Stomach (tissue), 8 donors: ENCODE measurements at regions not wholly inside any gene's neighbourhood (a gene's known extent, or its start where the extent isn't known, plus 50 kb on each side); places are given as distances from the start of the nearest gene placed in this dataset.

Experiments
- DNase-seq, 2 donors: peaks; one replicate each; pipeline versions ENCODE4 v3.0.0 to v3.0.0-alpha.2; 2013 to 2019
- H3K27ac ChIP-seq, 5 donors: fragments of 200-600 bp in 4 of 5; sonication (generic) in 4 of 5; one replicate each; pipeline ENCODE4 v1.5.1; 2013 to 2019; ENCODE audit warnings: mild to moderate bottlenecking in 1 of 5, moderate library complexity in 1 of 5
- H3K27me3 ChIP-seq, 3 donors: fragments of 200-600 bp; sonication (generic); one replicate each; pipeline ENCODE4 v1.5.1; 2017 to 2019; ENCODE audit warnings: mixed run types in 1 of 3
- H3K36me3 ChIP-seq, 4 donors: fragments of 200-600 bp; sonication (generic); 1 replicate in 3 of 4; 2 replicates in 1 of 4; pipeline ENCODE4 v1.5.1; 2016 to 2019
- H3K4me1 ChIP-seq, 4 donors: fragments of 200-600 bp; sonication (generic); one replicate each; pipeline ENCODE4 v1.5.1; 2016 to 2019
- H3K4me3 ChIP-seq, 4 donors: fragments of 200-600 bp; sonication (generic) in 3 of 4; one replicate each; pipeline ENCODE4 v1.5.1; 2016 to 2019; ENCODE audit warnings: mild to moderate bottlenecking in 1 of 4
- H3K9me3 ChIP-seq, 4 donors: fragments of 200-600 bp; sonication (generic); one replicate each; pipeline ENCODE4 v1.5.1; 2016 to 2019
- CTCF ChIP-seq, 7 experiments: fragments of 450-650 bp in 4 of 7; fragments of 200-600 bp in 3 of 7; sonication (generic) in 3 of 7; IDR thresholded peaks; one replicate each; pipeline ENCODE4 v1.5.1; 2016 to 2019; ENCODE audit warnings: antibody characterized with exemption in 7 of 7, control low read depth in 2 of 7, mild to moderate bottlenecking in 1 of 7
- EP300 ChIP-seq: sonication (generic); formaldehyde crosslinking; IDR thresholded peaks from one replicate; pipeline ENCODE4 v1.6.1; 2017; ENCODE audit warnings: antibody characterized with exemption
- POLR2A ChIP-seq, 4 donors: fragments of 450-650 bp; IDR thresholded peaks; one replicate each; pipeline ENCODE4 v1.6.1; 2016; ENCODE audit warnings: antibody characterized with exemption in 4 of 4, control low read depth in 2 of 4, mild to moderate bottlenecking in 1 of 4, moderate library complexity in 1 of 4
- POLR2AphosphoS5 ChIP-seq, 3 donors: sonication (generic); formaldehyde crosslinking; IDR thresholded peaks; one replicate each; pipeline ENCODE4 v1.6.1; 2016; ENCODE audit warnings: antibody characterized with exemption in 3 of 3
- WGBS, 5 donors: extraction: QIAGEN DNeasy Blood & Tissue Kit in 3 of 5; methylation state at CpG; one replicate each; pipeline versions ENCODE4 v1.1.5 to v1.1.7; 2013 to 2018; 5-methylcytosine and 5-hydroxymethylcytosine counted together
- intact Hi-C: fragments of 100-400 bp; cut with DNase I; formaldehyde crosslinking; loops from one replicate; pipeline ENCODE4 v1.15.1; 2023; ENCODE audit warnings: low total_unique reads
- donor health status: healthy with polysubstance abuse.
- donor health status: Bipolar disorder and iron deficiency.
- donor health status: healthy.

DNA sequence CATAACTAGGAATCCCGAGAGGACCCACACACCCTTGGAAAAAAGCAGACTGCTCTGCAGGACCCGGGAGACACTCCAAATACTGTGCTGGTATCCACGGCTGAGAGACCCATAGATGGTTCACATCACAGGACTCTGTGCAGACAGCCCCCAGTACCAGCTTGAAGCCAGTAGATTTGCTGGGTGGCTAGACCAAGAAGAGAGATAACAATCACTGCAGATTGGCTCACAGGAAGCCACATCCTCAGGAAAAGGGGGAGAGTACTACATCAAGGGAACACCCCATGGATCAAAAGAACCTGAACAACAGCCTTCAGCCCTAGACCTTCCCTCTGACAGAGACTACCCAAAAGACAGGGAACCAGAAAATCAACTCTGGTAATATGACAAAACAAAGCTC is 223.8 kb upstream of the LRATD1 start:
- no peaks in the 10 kb centered on the region for H3K36me3 ChIP-seq
- no peak for TF ChIP-seq POLR2AphosphoS5 (IDR thresholded peaks at IDR 0.05)
- TF ChIP-seq EP300: no peak
- no peak for TF ChIP-seq CTCF (IDR thresholded peaks at IDR 0.05)
- TF ChIP-seq POLR2A (IDR thresholded peaks at IDR 0.05): no peak
- H3K4me3 ChIP-seq: no peak overlapping the region
- intact Hi-C loops: no loop called here
- DNase-seq: no peak
- WGBS, 5 donors: 84 to 93% (median 90%) methylated on average over 3 of the region's 3 CpGs
- no peaks in the 10 kb centered on the region for H3K4me1 ChIP-seq
- no peaks in the 10 kb centered on the region for H3K27me3 ChIP-seq
- H3K27ac ChIP-seq: no peak overlapping the region
- H3K9me3 ChIP-seq: peaks cover 0 to 12% (median 3%) of the 10 kb centered on the region in 4 donors

GRCh38 chr2:14417551-14417950 is 215.0 kb upstream of the LRATD1 start:
- H3K27ac ChIP-seq: no peak overlapping the region
- intact Hi-C loops: no loop called here
- no peak for DNase-seq
- WGBS, 5 donors: 69 to 93% (median 90%) methylated on average over 4 of the region's 4 CpGs
- peaks cover 0 to 7% (median 2%) of the 10 kb centered on the region in 4 donors for H3K9me3 ChIP-seq
- TF ChIP-seq POLR2AphosphoS5 (IDR thresholded peaks at IDR 0.05) (no peak), POLR2A (IDR thresholded peaks at IDR 0.05) (no peak), EP300 (no peak), CTCF (IDR thresholded peaks at IDR 0.05) (no peak)
- no peaks in the 10 kb centered on the region for H3K4me1 ChIP-seq
- H3K4me3 ChIP-seq: no peak overlapping the region
- no peaks in the 10 kb centered on the region for H3K27me3 ChIP-seq
- H3K36me3 ChIP-seq: no peaks in the 10 kb centered on the region

DNA sequence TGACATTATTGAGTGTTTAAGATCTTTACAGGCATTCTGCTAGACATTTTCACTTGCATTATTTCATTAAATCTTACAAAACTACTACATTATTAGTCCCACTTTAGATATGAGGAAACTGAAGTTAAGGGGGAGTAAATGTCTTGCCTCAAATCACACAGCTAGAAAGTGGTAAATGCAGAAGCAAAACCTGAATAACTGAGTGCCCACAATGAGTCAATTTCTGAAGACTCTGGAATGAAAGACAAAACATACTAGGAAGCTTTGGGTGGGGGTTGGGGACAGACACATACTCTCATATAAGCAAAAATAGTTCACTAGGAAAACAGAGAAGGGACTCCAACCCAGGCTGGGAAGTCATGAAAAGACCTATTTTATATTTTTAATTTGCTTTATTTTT is 214.4 kb upstream of the LRATD1 start:
- DNase-seq: no peak

DNA sequence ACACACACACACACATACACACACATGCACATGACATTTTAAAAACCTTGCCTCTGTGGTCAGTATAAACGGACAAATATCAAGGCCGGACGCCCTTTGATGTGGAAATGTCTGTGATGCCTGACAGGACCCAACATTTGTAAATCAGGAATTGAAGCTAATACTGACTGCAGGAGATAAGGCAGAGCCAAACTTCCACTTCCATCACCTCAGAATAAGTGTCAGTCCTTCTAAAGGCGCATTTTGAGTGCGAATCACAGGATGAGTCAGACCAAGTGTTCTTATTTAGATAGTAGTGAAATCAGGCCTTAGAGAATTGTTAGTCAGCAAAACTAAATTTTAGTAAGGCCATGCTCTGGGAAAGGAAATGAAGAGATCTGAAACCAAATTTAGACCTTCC is 211.7 kb upstream of the LRATD1 start:
- Histone ChIP-seq H3K27me3 (no peaks in the 10 kb centered on the region), H3K4me3 (no peak overlapping the region), H3K4me1 (no peaks in the 10 kb centered on the region), H3K27ac (no peak overlapping the region), H3K36me3 (no peaks in the 10 kb centered on the region), H3K9me3 (no peaks in the 10 kb centered on the region)
- intact Hi-C loops: no loop called here
- TF ChIP-seq EP300 (no peak), POLR2A (IDR thresholded peaks at IDR 0.05) (no peak), CTCF (IDR thresholded peaks at IDR 0.05) (no peak), POLR2AphosphoS5 (IDR thresholded peaks at IDR 0.05) (no peak)
- DNase-seq: no peak
- WGBS, 5 donors: 87 to 89% (median 87%) methylated on average over 5 of the region's 5 CpGs

More for the DNA sequence above, 214.4 kb upstream of the LRATD1 start:
- TF ChIP-seq POLR2A (IDR thresholded peaks at IDR 0.05) (no peak), EP300 (no peak), POLR2AphosphoS5 (IDR thresholded peaks at IDR 0.05) (no peak), CTCF (IDR thresholded peaks at IDR 0.05) (no peak)
- Histone ChIP-seq H3K4me1 (no peaks in the 10 kb centered on the region), H3K4me3 (no peak overlapping the region), H3K36me3 (no peaks in the 10 kb centered on the region), H3K27ac (no peak overlapping the region), H3K9me3 (peaks cover 0 to 3% (median 0%) of the 10 kb centered on the region in 4 donors), H3K27me3 (no peaks in the 10 kb centered on the region)
- intact Hi-C loops: no loop called here
